Stimulated activated naive CD8-positive, alpha-beta T cell treated with anti-CD3 and anti-CD28 coated beads, Interleukin-15, Interleukin-2, amounts not matched to agents 100 U/mL and 50 U/mL, for 24 hours (primary cell): ENCODE measurements at regions not wholly inside any gene's neighbourhood (a gene's known extent, or its start where the extent isn't known, plus 50 kb on each side); places are given as distances from the start of the nearest gene placed in this dataset.
"Not testable (repeated sequence)": the region's sequence is repeated elsewhere in the genome, so short reads cannot be mapped to it uniquely, and the experiment has no call there.

Experiments
- ATAC-seq: fragments of 150-1000 bp; cut with Tn5 transposase; one replicate; pipeline ENCODE4 v1.10.0; 2021
- DNase-seq: peaks from one replicate; pipeline ENCODE4 v3.0.0; 2021

DNA sequence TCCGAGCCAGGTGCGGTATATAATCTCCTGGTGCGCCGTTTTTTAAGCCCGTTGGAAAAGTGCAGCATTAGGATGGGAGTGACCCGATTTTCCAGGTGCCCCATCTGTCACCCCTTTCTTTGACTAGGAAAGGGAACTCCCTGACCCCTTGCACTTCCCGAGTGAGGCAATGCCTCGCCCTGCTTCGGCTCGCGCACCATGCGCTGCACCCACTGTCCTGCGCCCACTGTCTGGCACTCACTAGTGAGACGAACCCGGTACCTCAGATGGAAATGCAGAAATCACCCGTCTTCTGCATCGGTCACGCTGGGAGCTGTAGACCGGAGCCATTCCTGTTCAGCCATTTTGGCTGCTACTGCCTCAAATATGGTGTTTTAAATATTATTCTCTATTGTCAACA lies 198.0 kb downstream of the MEIS1 start:
- DNase-seq, ATAC-seq: not testable (repeated sequence)

DNA sequence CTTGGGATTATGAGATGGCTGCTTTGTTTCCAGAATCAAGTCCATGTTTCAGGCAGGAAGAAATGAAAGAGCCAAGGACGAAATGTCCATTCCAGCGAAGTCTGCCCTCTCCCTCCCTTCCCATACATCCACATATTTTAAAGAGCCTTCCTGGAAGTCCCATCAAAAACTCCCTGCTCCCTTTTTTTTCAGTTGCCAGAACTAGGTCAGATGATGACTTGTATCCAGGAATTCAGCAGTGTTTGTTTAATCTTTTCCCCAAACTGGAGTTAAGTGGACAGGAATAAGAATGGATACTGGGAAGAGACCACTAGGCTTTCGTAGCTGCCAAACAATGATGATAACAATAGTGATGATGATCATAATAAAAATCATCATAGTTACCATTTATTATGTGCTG lies 198.7 kb downstream of the MEIS1 start:
- ATAC-seq (no peak), DNase-seq (no peak)

DNA sequence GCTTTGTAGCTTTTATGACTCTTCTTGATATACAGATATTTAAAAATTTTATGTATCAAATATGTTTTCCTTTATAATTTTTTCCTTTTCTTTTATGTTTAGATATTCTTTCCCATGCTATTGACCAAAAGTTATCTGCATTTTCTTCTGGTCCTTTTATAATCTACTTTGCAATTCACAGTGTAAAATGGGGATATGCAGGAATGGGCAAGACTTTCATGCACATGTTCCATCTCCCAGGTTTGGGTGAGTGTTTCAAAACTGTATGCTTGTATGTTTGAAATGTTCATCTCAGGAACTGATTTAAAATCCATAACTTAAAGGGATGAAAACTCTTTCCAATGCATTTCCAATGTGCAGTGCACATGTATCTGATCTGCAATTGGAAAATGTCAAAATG lies 199.9 kb downstream of the MEIS1 start:
- ATAC-seq (no peak), DNase-seq (no peak)

- DNase-seq (no peak), ATAC-seq (no peak)
These were observed 206.8 kb downstream of the MEIS1 start for GRCh38 chr2:66641685-66642084.

DNA sequence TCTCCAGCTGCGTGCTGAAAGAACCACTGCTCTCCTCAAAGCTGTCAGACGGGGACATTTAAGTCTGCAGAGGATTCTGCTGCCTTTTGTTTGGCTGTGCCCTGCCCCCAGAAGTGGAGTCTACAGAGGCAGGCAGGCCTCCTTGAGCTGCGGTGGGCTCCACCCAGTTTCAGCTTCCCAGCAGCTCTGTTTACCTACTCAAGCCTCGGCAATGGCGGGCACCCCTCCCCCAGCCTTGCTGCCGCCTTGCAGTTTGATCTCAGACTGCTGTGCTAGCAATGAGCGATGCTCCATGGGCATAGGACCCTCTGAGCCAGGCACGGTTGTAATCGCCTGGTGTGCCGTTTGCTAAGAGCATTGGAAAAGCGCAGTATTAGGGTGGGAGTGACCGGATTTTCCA lies 213.2 kb downstream of the MEIS1 start:
- ATAC-seq, DNase-seq: not testable (repeated sequence)

DNA sequence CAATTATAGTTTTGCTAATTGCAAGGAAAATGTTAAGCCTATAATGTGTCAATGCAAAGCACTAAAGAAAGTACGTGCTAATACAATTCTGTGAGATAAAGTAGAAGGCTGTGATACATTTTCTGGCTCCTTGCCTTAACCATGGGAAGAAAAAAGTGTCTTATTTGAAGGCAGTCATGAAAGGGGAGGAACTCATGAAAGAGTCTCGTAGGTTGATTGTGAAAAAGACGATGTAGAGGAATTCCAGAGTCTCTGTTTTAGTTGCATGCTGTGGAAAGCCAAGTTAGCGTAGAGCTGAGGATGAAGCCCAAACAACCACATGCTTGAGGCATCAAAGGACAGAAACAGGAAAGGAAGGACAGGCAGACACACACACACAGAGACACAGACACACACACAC lies 214.1 kb downstream of the MEIS1 start:
- DNase-seq (no peak), ATAC-seq (no peak)

DNA sequence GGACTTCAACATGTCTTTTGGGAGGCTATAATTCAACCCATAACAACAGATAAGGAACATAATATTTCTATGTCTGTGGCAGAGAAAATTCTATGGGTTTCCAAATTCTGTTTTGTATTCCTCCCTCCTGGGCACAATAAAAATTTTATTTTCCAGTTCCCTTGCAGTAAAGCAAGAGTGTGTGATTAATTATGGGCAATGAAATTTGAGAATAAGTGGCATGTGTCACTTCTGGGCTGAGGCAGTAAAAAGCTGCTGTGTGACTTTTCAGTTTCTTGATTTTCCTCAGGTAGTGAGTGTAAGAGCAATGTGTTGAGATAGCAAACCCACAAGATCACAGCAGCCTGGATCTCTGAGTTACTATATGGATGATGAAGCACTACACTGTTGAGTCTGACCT lies 216.4 kb downstream of the MEIS1 start:
- DNase-seq (no peak), ATAC-seq (no peak)

- DNase-seq (no peak), ATAC-seq (no peak)
These were observed 225.9 kb downstream of the MEIS1 start for GRCh38 chr2:66660804-66661203.

DNA sequence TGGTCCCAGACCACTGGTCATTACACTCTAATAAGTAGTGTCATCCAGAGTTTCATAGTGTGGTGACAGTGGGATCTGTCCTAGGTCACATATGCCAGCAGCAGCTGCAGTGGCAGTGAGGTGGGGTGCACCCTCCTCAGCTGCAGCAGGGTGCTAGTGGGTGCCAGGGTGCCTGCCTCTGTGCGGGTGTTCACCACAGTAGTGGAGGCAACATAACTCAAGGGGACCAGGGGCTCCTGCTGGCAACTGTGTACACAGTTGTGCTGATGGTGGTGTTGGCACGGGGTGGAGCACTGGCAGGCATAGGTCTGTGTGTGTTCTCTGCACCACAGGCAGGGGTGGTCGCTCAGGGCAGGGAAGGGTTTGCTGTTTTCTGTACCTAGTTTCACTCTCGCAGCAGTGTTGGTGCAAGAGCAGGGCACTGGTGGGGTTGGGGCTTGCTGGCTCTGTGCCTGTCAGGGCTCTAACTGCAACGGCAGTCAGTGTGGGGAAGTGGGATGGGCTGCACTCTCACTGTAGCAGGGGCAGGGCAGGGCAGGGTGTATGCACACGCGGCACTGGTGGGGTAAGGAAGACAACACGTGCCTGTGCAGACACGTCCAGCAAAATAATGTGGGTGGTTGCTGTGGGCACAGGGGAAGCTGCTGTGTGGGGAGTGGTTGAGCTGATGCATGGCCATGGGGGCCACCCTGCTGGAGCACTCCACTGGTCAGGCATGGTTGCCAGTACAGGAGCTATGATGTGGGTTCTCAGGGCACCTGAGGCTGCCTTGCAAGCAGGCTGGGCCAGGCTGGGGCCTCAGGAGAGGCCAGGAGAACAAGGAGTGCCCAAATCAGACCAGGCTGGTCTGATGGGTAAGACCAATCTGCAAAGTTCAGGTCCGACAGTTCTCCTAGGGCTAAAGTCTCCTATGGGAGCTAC lies 226.6 kb downstream of the MEIS1 start:
- ATAC-seq (no peak), DNase-seq (no peak)

- ATAC-seq (no peak), DNase-seq (no peak)
These were observed 230.4 kb downstream of the MEIS1 start for GRCh38 chr2:66665124-66665984.

GRCh38 chr2:66667301-66667700 lies 232.4 kb downstream of the MEIS1 start:
- DNase-seq (no peak), ATAC-seq (no peak)

- ATAC-seq (no peak), DNase-seq (no peak)
These were observed 238.4 kb downstream of the MEIS1 start for GRCh38 chr2:66673286-66673685.

- DNase-seq (no peak), ATAC-seq (no peak)
These were observed 239.2 kb downstream of the MEIS1 start for GRCh38 chr2:66674087-66674486.

- no peak for ATAC-seq
These were observed 240.7 kb downstream of the MEIS1 start for GRCh38 chr2:66675591-66675990.

GRCh38 chr2:66679442-66679841 lies 244.5 kb downstream of the MEIS1 start:
- DNase-seq (no peak), ATAC-seq (no peak)

More at GRCh38 chr2:66675591-66675990, 240.7 kb downstream of the MEIS1 start:
- no peak for DNase-seq

GRCh38 chr2:66682476-66682875 lies 247.6 kb downstream of the MEIS1 start:
- ATAC-seq (no peak), DNase-seq (no peak)

GRCh38 chr2:66683064-66683463 lies 248.1 kb downstream of the MEIS1 start:
- DNase-seq = no peak
- no peak for ATAC-seq

- DNase-seq = no peak
- ATAC-seq = no peak
These were observed 248.7 kb downstream of the MEIS1 start for GRCh38 chr2:66683599-66683998.

DNA sequence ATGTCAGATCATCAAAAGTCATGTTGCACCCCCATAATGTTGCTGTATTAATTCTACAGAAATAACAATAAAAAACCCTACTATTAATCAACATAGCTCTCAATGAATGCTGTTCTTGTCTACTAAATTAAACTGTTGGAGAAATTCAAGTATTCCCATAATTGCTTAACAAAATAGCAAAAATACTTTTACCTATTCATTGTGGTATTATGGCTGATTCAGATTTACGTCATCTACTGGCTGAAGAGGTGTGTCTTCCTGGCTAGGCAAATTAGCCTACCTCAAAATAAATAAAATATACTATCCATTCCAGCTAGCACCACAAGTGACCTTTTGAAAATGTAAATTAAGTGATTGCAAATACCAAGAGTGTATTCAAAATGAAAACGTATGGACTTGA lies 249.4 kb downstream of the MEIS1 start:
- no peak for ATAC-seq
- no peak for DNase-seq

- DNase-seq (no peak), ATAC-seq (no peak)
These were observed 251.8 kb downstream of the MEIS1 start for GRCh38 chr2:66686755-66687154.

DNA sequence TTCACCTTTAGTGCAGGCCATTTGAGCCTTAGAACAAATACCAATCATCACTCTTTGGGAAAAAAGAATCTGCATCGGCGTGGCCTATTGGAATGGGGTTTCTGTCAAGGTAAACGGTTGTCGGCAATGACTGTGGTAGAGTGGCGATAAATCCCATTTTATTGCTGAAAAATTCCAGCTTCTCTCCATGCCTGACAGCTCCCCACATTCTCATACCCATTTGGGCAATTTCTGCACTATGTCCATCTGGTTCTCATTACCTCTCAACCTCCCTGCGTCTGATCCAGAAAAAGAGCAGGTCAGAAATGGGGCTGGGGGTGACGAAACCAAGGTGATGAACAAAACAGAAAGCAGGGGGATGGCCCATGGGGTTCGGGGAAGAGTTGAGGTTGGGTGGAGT lies 254.0 kb downstream of the MEIS1 start:
- no peak for DNase-seq
- ATAC-seq = no peak

DNA sequence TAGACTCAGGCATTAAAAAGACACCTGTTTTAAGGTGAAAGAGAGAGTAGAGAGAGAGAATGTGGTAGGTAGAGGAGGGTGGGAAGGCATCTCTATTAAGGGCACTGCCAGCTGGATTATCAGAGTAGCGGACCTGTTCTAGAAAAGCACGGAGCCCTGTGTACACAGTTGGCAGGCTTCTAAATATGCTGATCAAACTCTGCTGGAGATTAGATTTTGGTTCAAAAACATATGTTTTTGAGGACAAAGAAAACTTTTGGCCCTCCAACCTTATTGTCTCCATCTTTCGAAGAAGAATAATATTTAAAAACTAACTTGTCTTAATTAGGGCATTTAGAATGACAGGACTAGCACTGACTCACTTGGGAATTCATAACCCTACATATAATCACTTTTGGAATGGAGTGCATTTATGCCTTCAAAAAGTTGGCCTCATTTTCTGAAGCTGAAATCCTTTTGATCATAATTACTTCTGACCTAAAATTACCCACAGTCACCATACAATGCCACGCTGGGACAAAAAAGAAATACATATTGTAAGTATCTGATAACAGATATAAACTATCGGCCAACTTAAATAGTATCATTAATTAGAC lies 254.6 kb downstream of the MEIS1 start:
- ATAC-seq (no peak), DNase-seq (no peak)
